GM21717 (cell line): ENCODE measurements at regions not wholly inside any gene's neighbourhood (a gene's known extent, or its start where the extent isn't known, plus 50 kb on each side); places are given as distances from the start of the nearest gene placed in this dataset.
"Not testable (repeated sequence)": the region's sequence is repeated elsewhere in the genome, so short reads cannot be mapped to it uniquely, and the experiment has no call there.

Source experiments
- ATAC-seq: cut with Tn5 transposase; IDR thresholded peaks from one replicate; pipeline ENCODE4 v1.9.1; 2021; ENCODE audit warnings: mild to moderate bottlenecking, moderate library complexity; ENCODE audit not compliant: unreplicated experiment

DNA sequence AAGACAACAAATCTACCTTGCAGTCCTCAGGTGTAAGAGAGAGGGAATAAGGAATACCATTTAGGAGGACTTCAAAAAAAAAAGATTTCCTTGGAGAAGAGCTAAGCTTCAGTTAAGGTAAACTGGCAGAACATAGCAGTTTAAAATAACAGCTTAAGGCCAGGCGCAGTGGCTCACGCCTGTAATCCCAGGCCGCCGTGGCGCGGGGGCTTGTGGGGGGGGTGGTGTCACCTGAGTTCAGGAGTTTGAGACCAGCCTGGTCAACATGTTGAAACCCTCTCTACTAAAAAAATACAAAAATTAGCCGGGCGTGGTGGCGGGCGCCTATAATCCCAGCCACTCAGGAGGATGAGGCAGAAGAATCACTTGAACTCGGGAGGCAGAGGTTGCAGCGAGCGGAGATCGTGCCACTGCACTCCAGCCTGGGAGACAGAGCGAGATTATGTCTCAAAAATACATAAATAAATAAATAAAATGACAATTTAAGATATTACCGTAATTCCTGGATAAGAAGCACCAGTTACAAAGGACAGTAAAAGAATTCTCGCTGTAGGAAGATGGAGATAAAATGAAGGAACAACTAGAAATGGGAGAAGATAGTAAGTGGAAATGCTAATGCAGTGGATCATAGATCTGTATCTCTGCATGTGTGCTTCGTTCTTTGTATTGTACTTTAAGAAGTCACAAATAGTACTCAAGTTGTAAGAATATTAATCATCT is 1140.2 kb downstream of the NCAM2 start:
- ATAC-seq = no peak

DNA sequence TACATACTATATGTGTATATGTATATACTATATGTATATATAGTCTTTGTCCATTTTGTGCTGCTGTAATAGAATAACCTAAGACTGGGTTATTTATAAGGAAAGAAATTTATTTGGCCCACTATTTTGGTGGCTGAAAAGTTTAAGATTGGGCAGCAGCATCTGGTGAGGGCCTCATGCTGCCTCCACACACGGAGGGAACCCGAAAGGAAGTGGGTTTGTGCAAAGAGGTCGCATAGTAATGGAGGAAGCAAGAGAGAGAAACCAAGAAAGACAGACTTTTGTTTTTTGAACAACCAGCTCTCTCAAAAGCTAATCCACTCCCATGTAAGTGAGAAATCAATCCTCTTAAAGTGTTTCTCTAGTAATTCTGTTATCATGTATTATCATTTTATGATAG is 1147.3 kb downstream of the NCAM2 start:
- no peak for ATAC-seq

DNA sequence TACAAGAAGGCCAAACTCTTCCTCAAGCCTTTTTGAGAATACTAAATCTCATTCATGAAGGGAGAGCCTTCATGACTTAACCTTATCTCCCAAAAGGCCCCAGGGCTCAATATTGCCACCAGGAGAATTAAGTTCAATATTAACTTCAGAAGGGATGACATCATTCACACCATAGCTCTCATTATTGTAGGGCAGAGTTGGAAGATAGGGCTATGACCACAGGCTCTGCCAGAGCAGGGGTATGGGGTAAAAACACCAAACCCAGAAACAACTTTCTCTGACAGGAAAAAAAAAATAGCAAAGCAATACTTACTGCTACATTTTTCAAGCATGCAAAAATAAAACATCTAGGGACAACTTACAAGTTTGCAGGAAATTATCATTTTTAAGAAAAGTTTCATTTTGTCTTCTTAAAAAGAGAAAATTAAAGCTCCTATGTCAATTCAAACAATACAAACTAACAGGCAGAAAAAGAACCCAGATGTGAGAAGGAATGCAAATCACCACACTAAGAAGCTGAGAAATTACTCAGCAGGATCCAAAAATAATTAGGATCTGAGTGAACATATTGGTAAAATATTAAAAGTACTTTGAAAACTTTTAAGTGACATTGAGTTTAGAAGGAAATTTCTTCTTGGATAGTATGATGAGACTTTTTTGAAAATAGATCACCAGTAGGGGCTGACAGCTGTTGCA is 1156.5 kb downstream of the NCAM2 start:
- ATAC-seq = no peak

DNA sequence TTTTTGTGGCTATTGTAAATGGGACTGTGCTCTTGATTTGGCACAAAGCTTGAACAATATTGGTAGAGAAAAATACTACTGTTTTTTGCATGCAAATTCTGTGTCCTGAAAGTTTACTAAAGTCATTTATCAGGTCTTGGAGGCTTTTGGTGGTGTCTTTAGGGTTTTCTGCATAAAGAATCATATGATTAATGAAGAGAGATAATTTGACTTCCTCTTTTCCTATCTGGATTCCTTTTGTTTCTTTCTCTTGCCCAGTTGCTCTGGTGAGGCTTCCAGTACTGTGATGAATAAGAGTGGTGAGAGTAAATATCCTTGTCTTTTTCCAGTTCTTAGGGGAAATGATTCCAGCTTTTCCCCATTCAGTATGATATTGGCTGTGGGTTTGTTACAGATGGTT is 1166.7 kb downstream of the NCAM2 start:
- no peak for ATAC-seq

DNA sequence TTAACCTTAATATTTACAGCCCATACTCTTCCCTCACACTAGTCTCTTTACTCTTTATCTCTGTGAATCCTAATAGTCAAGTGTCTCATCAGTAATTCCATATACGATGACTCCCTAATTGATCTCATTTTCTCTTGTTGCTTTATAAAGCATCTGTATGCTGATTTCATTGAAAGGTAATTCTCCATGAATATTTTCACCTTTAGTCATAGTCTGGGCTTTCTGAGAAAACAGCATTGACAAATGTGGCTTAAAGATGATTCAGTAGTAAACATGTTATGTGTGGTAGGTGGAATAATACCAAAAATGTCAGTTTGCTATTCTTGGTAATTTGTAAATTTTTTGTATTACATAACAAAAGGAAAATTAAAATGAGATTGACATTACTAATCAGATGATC is 1176.5 kb downstream of the NCAM2 start:
- no peak for ATAC-seq

DNA sequence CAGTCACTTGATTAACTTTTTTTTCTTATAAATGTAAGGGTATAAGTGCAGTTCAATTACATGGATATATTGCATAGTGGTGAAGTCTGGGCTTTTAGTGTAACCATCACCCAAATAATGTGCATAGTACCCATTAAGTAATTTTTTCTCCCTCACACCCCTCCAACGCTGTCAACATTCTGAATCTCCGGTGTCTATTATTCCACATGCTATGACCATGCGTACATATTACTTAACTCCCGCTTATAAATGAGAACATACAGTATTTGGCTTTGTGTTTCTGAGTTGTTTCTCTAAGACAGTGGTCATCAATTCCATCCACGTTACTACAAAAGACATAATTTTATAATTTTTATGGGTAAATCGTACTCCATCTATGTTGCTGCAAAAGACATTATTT is 1191.1 kb downstream of the NCAM2 start:
- no peak for ATAC-seq

DNA sequence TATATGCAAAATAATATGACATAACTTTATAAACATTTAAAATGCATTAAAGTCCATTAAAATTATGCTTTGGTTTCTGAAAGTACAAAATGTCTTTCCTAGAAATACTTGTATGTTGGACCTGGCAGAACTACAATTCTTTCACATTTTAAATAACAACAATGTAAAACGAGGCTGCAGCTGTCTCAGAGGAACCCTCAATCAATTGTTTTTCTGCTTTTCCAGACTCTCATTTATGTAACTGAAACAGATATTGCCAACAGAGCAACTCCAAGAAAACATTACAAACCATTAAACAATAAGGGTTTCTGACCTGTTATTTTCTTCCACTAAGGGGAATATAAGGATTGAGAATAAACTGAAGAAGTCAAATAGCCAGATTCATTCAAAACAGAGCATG is 1193.4 kb downstream of the NCAM2 start:
- ATAC-seq = no peak

DNA sequence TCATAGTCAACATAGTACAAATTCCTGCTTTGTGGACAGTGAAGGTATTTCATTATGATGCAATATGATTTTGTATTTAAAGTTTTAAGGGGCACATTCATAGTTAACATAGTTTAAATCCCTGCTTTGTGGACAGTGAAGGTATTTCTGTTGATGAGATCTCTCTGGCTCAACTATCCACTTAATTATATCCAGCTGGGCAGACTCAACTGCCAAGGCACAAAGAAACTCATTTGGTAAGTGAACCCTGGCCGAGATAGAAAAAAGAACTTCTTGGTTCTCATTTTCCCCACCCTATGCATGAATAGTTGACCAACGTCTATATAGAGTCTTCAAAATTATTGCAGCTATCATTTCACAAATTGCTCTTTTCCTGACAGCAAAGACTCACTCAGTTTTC is 1194.6 kb downstream of the NCAM2 start:
- no peak for ATAC-seq

DNA sequence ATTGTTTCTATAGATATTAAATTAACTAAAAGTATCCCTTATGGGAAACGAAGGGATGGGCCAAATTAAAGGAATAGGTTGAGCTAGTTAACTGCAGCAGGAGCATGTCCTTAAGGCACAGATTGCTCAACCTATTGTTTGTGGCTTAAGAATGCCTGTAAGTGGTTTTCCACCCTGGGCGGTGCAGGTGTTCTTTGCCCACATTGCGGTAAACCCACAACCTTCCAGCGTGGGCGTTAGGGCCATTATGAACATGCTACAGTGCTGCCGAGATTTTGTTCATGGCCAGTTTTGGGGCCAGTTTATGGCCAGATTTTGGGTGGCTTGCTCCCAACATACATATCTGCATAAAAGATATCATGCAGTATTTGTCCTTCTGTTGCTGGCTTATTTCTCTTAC is 1196.8 kb downstream of the NCAM2 start:
- not testable (repeated sequence) for ATAC-seq

DNA sequence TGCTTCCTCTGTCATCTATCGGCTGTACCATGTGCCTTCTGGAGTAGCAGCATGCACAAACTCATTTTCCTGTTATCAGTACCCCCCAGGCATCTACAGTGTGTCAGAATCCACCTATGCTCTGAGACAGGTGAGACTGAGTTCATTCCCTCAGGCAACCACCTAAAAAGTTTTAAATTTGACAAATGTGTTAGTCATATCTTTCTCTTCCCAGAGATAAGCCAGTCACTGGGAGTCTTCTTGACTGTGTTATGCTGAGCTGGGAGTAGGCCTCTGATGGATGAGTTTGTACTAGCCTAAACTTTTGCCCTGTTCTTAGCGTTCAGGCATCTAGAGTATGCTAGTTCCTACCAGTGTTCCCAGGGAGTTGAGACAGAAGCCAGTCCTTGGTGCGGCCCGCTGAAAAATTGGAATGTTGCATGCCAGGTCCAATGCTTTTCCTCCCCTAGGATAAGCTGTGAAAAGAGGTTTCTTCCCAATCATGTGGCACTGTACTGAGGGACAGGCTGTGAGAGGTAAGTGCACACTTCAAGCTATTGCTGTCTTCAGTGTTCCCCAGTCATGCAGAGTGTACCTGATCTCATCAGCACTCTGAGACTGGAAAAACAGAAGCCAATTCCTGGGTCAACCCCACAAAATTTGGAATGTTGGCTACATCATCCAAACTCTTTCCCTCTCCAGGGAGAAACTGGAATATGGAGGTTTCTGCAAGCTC is 1202.3 kb downstream of the NCAM2 start:
- ATAC-seq = no peak

DNA sequence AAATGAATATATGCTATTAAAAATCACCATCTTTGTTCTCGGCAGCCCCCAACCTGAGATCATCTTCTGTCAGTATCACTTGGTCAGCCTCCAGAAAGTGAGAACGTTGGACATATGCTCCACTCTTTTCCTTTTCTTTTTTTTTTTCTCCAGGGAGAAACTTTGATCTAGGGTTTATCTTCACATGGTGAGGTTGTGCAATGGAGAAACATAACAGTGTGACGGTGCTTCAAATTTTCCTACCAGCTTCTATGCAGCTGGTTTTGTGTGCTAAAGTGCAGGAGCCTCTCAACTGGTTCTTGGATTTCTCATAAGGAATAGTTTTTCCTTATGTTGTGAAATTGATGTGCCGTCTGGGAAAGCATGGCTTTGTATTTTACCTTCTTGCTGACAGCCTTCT is 1202.9 kb downstream of the NCAM2 start:
- no peak for ATAC-seq

DNA sequence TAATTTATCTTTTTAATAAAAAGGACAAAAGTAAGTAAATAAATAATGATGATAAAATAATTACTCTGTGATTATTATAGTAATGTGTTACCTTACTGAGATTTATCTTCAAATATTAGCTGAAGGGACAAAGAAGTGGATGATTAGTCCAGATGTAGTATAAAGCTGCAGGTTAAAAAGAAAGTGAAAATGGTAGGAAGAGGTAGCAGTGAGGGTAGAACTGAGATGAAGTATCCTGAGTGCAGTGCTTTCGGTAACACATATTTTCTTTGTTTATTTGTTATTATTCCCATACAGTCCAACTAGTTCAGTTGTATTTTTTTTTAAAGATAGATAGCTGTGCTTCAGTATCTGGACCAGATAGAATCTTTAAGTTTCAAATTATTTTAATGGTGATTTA is 1203.5 kb downstream of the NCAM2 start:
- ATAC-seq = no peak

DNA sequence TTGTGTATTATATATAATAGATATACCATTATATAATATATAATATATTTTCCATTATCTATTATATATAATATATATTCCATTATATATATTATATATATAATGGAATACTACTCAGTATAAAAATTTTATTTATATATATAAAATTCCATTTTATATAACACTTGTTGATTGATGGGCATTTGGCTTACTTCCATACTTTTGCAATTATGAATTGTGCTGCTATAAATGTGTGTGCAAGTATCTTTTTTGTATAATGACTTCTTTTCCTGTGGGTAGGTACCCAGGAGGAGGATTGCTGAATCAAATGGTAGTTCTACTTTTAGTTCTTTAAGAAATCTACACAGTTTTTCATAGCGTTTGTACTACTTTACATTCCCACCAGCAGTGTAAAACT is 1211.1 kb downstream of the NCAM2 start:
- ATAC-seq = no peak

DNA sequence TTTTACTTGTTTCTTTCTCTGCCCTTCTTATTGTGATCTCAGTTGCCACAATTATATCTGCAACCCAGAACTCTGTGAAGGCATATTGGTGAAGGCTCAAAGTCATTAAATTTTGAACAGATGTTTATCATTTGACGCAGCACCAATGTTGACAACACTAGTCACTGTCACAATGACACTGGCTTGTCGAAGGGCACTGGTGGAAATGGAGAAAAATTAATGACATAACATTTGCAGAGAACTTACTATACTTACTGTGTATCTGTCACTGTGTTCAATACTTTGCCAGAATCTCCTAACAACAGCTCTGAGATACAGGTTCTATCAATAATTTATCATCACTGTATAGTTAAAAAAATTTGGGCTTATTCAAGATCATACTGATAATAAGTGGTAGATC is 1213.7 kb downstream of the NCAM2 start:
- no peak for ATAC-seq

DNA sequence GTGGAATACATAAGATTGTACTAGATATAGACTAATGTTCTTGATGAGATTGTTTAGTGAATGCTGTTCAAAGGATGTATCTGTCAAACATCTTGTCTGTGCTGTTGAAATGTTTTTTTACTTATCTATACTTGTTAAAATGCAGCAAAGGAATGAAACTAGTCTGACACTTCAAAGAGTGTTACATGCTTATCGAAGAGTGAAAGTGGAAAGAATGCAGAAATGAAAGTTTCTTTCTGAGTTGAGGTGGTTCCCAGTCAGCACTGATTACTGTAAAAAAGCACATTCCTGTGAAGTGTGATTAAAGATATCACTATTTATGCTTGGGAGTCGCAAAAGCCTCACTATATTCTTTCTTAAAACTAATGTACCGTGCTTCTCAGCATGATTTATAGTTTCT is 1225.2 kb downstream of the NCAM2 start:
- ATAC-seq = peak; percentile 81

DNA sequence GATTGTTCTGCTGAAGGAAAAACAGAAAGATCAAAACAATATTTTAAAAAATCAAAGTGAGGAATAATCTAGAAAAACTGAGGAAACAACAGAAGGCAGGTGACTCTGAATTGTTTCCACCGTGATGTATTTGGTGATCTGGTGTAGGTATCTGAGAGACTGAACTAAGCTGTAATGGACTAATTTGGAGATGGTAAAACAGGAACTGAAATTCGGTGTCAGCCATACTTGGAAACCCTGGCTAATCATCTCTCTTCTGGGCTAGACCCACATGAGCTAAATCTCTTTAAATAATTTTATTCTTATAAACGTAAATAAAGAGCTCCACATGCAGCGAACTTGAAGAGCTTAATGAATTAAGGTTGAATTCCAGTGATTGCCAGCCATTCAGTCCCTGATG is 1226.1 kb downstream of the NCAM2 start:
- ATAC-seq = no peak

DNA sequence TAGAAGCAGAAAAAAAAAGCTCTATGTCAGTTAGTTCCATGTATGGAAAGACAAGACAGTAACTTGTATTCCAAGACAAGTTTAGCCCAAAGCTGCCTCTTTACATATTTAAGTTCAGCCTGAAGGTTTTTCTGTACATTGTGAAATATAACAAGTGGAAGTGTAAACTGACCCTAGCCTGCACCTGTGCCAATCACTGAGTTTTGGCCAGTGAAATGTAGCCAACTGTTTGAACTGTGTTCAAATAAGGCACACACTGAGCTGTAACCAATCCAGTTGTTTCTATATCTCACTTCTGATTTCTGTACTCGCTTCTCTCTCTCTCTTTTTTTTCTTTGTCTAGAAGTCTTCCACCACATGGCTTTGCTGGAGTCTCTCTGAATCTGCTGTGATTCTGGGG is 1227.1 kb downstream of the NCAM2 start:
- no peak for ATAC-seq

DNA sequence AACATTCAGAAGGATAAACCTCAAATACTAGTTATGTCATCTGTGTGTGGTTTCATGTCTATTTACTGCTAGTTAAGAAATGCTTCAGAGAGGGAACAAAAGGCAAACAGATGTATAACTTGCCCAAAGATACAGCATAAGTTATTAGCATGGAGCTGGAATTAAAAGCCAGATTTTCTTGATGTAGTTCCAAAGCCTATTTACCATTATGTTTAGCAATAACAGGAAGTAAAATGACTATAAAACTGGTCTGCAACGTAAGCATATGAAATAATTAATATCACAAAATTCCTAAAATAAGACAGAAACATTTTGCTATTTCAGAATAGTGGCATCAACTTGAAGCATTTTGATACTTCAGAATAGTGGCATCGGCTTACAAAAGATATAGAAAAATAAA is 1232.8 kb downstream of the NCAM2 start:
- no peak for ATAC-seq

DNA sequence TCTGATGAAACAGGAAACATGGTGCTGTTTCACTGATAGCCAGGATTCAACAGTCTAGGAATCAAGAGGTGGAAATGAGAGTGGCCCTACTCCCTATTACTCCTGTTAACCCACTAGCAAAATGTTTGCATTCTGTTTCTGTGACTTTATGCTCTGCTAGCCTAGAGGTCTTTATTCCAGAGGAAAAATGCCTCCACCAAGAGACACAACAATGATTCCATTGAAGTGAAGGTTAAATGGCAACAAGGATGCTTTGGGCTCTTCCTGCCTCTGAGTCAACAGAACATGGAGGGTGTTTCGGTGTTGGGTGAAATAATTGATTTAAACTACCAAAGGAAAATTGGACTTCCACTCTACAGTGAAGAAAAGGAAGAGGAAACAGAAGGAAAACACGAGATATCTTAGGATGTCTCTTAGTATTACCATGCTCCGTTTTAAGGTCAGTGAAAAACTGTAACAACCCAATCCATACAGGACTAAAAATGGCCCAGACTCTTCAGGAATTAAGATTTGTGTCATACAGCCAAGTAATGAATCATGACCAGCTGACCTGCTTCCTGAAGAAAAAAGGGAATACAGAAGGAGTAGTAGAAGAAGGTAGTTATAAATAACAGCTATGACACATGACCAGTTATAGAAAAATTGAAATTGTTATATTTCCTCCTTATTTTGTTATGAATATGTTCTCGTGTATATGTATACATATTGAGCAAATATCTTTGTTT is 1237.8 kb downstream of the NCAM2 start:
- no peak for ATAC-seq

DNA sequence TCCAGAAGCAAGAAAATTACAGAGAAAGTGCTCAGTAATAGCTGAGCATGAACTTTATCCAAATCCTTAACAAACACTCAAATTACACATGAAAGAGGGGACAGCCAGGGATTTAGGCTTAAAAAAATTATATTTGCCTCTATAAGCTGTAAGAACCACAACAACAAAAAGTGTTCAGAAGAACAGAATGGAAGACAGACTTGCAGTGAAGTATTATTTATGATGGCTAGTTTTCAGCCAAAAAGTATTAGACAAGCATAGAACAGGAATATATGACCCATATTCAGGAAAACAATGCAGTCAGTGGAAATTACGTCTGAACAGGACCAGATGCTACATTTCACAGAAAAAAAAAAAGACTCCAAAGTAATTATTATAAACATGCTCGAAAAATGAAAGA is 1246.3 kb downstream of the NCAM2 start:
- no peak for ATAC-seq

DNA sequence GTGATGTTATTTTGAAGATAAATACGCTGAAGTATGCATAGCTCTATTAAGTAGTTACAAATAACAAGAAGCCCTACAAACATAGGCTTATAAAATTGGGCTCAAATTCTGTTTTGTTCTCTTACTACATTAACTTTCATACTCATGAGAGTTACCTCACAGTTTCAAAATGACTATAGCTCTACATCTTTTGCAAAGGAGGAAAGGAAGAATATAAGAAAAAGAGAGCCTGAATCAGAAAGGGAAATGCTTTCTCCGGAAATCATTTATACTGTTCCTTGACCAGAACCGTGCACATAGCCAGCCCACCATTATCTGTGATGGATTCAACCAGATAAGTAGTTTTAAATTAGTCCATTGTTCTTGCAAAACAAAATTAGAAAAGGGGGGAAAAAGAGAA is 1252.1 kb downstream of the NCAM2 start:
- no peak for ATAC-seq

DNA sequence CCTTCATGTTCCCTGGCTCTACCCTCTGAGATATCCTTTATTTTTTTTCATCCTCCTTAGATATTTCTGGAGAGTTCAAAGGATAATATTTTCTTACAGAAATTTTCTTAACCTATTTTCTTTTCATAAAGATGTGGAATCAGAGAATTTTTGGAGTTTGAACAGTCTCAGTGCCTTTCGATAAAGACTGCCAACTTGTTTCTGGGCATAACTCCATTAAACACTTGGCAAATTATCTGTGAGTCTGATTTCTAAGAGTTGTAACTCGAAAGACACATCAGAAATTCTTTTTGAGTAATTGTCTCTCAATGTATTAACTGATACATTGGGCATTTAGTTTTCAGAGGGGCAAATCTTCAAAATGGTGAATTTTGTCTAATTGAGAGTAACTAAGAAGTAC is 1255.6 kb downstream of the NCAM2 start:
- no peak for ATAC-seq
